SK-N-SH (cell line): ENCODE measurements at regions not wholly inside any gene's neighbourhood (a gene's known extent, or its start where the extent isn't known, plus 50 kb on each side); places are given as distances from the start of the nearest gene placed in this dataset.

Experiments used
- CTCF ChIA-PET: fragments of 300-600, 350-600 bp; formaldehyde crosslinking; extraction: SDS; loops from one replicate; lab custom pipeline; 2021; lab: Yijun Ruan, JAX
- POLR2A ChIA-PET: fragments of 350-600 bp; sonication (Branson Sonifier 250); formaldehyde crosslinking; extraction: SDS; loops from one replicate; lab custom pipeline; 2020; ENCODE audit warnings: antibody characterized with exemption, inconsistent platforms; lab: Yijun Ruan, JAX
- DNase-seq: peaks from one replicate; pipeline ENCODE4 v3.0.0; 2012
- H2AFZ ChIP-seq: fragments of 200-600 bp; sonication (generic); 2 replicates; pipeline ENCODE4 v1.8.1; 2016; ENCODE audit warnings: antibody characterized with exemption, mild to moderate bottlenecking, low read depth
- H3F3A ChIP-seq: fragments of 200-600 bp; sonication (generic); replicated peaks from 2 replicates; pipeline ENCODE3; 2016; ENCODE audit warnings: antibody characterized with exemption, mild to moderate bottlenecking; ENCODE audit not compliant: insufficient read depth
- H3K27ac ChIP-seq, 2 experiments: fragments of 200-500 bp in 1 of 2; fragments of 200-600 bp in 1 of 2; sonication (Bioruptor generic) in 1 of 2; sonication (generic), shearing (Covaris generic) in 1 of 2; 2 replicates each; pipeline versions ENCODE4 v1.5.1 to v1.6.1; 2014 to 2016; ENCODE audit warnings: low read depth in 2 of 2, inconsistent platforms in 1 of 2, low read length in 1 of 2, mild to moderate bottlenecking in 1 of 2, mixed read lengths in 1 of 2
- H3K27me3 ChIP-seq: fragments of 200-600 bp; sonication (generic), shearing (Covaris generic); 2 replicates; pipeline ENCODE4 v1.6.1; 2016; ENCODE audit warnings: mixed run types; ENCODE audit not compliant: insufficient read depth
- H3K36me3 ChIP-seq, 2 experiments: fragments of 200-500 bp in 1 of 2; fragments of 200-600 bp in 1 of 2; sonication (Bioruptor generic) in 1 of 2; sonication (generic) in 1 of 2; replicated peaks in 1 of 2; 2 replicates each; pipeline versions ENCODE3 to v1.5.1; 2014 to 2016; ENCODE audit warnings: low read length in 1 of 2, mild to moderate bottlenecking in 1 of 2; ENCODE audit not compliant: insufficient read depth in 2 of 2, control insufficient read depth in 1 of 2
- H3K4me1 ChIP-seq, 2 experiments: fragments of 200-500 bp in 1 of 2; fragments of 200-600 bp in 1 of 2; sonication (Bioruptor generic) in 1 of 2; sonication (generic), shearing (Covaris generic) in 1 of 2; 2 replicates each; pipeline versions ENCODE4 v1.5.1 to v1.6.1; 2014 to 2016; ENCODE audit warnings: low read depth in 1 of 2, low read length in 1 of 2, mixed run types in 1 of 2; ENCODE audit not compliant: insufficient read depth in 2 of 2, control insufficient read depth in 1 of 2
- H3K4me2 ChIP-seq: fragments of 200-600 bp; sonication (generic), shearing (Covaris generic); 2 replicates; pipeline ENCODE4 v1.6.1; 2017; ENCODE audit warnings: mixed run types
- H3K4me3 ChIP-seq, 2 experiments: fragments of 200-500 bp in 1 of 2; fragments of 200-600 bp in 1 of 2; sonication (Bioruptor generic) in 1 of 2; sonication (generic), shearing (Covaris generic) in 1 of 2; 2 replicates each; pipeline versions ENCODE4 v1.5.1 to v1.8.1; 2014 to 2016; ENCODE audit warnings: low read depth in 2 of 2, inconsistent platforms in 1 of 2, low read length in 1 of 2, mild to moderate bottlenecking in 1 of 2, mixed read lengths in 1 of 2, moderate library complexity in 1 of 2
- H3K79me2 ChIP-seq: fragments of 200-600 bp; sonication (generic); 2 replicates; pipeline ENCODE4 v1.8.1; 2017; ENCODE audit warnings: mild to moderate bottlenecking; ENCODE audit not compliant: insufficient read depth
- H3K9ac ChIP-seq: fragments of 200-600 bp; sonication (generic); 2 replicates; pipeline ENCODE4 v1.6.1; 2017; ENCODE audit warnings: mixed run types
- H3K9me2 ChIP-seq: fragments of 200-600 bp; sonication (generic); 2 replicates; pipeline ENCODE4 v1.6.1; 2017; ENCODE audit warnings: mixed run types
- H3K9me3 ChIP-seq: fragments of 200-600 bp; sonication (generic); 2 replicates; pipeline ENCODE4 v1.6.1; 2017; ENCODE audit warnings: mixed run types, mild to moderate bottlenecking, moderate library complexity
- H4K20me1 ChIP-seq: fragments of 200-600 bp; sonication (generic); 2 replicates; pipeline ENCODE4 v1.6.1; 2017; ENCODE audit warnings: mild to moderate bottlenecking, mixed run types; ENCODE audit not compliant: insufficient read depth
- CHD2 ChIP-seq: fragments of 150-350 bp; IDR thresholded peaks from 2 replicates; pipeline ENCODE4 v1.6.1; 2018; ENCODE audit warnings: low read length; ENCODE audit not compliant: partially characterized antibody
- EZH2phosphoT487 ChIP-seq: fragments of 200-600 bp; sonication (generic); IDR thresholded peaks from 2 replicates; pipeline ENCODE4 v1.6.1; 2017; ENCODE audit warnings: low read depth, mixed run types, mild to moderate bottlenecking, antibody characterized with exemption, moderate library complexity, borderline replicate concordance
- GABPA ChIP-seq: IDR thresholded peaks from 2 replicates; pipeline ENCODE4 v1.4.0; 2012; ENCODE audit warnings: low read depth, mild to moderate bottlenecking
- MEF2A ChIP-seq: IDR thresholded peaks from 2 replicates; pipeline ENCODE4 v1.4.0; 2012; ENCODE audit warnings: low read depth, borderline replicate concordance
- MXI1 ChIP-seq: IDR thresholded peaks from 2 replicates; pipeline ENCODE4 v1.6.1; 2012; ENCODE audit warnings: mild to moderate bottlenecking, low read depth, low read length, improper control_type of control experiment
- NRF1 ChIP-seq: IDR thresholded peaks from 2 replicates; pipeline ENCODE4 v1.6.1; 2012; ENCODE audit warnings: low read depth, mild to moderate bottlenecking, low read length
- POLR2AphosphoS5 ChIP-seq: IDR thresholded peaks from 2 replicates; pipeline ENCODE4 v1.6.1; 2012; ENCODE audit warnings: low read depth, low read length
- REST ChIP-seq: IDR thresholded peaks from 2 replicates; pipeline ENCODE4 v1.6.1; 2012; ENCODE audit warnings: mild to moderate bottlenecking, low read depth, low read length, moderate library complexity
- RXRA ChIP-seq: IDR thresholded peaks from 2 replicates; pipeline ENCODE4 v1.4.0; 2012; ENCODE audit warnings: low read depth, mild to moderate bottlenecking, borderline replicate concordance
- SIN3A ChIP-seq: IDR thresholded peaks from 2 replicates; pipeline ENCODE4 v1.6.1; 2012; ENCODE audit warnings: low read depth, mild to moderate bottlenecking, low read length, moderate library complexity, borderline replicate concordance
- TEAD4 ChIP-seq: IDR thresholded peaks from 2 replicates; pipeline ENCODE4 v1.4.0; 2012; ENCODE audit warnings: mild to moderate bottlenecking, borderline replicate concordance; ENCODE audit not compliant: insufficient read depth
- WGBS: methylation state at CpG from one replicate; pipeline ENCODE4 v1.1.6; 2017; ENCODE audit warnings: low lambda C conversion rate; 5-methylcytosine and 5-hydroxymethylcytosine counted together
- TF ChIP-seq, protein P1 (sequence below): IDR thresholded peaks from 2 replicates; pipeline ENCODE4 v1.4.0; 2012; ENCODE audit warnings: low read depth
- TF ChIP-seq, protein P2 (sequence below): IDR thresholded peaks from 2 replicates; pipeline ENCODE4 v1.4.0; 2012; ENCODE audit warnings: low read depth, borderline replicate concordance

DNA sequence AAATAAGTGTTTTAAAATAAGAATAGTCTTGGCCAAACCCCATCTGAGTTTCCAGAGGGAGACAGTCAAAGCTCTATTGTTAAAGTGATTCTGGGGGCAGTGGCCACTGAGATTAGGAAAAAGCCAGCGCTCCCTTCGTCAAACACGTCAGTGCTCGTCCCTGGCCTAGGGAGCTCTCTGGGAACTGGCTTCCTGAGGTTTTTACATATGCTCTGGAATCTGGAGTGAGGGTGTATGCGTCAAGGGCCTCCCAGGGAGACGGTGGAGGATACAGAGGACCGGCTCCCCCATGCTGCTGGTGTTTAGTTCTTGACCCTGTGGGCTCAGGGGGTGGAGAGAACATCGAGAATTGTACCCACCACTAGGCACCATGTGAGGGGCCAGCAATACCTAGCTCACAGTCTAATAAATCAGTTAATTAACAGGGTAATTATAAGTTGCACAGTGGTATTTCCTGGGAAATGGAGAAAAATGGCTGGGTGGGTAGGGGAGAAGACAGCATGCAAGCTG lies 87.0 kb downstream of the SLC25A47 start:
- peak overlapping the region in 1 of 2 experiments; percentile 84; a peak in 2 of 4 replicates for H3K27ac ChIP-seq
- WGBS = 97% methylated on average over 8 of the region's 8 CpGs
- no peaks in the 10 kb centered on the region for H4K20me1 ChIP-seq
- H3K27me3 ChIP-seq = no peaks in the 10 kb centered on the region
- H3K79me2 ChIP-seq = no peaks in the 10 kb centered on the region
- H3K36me3 ChIP-seq = no peaks in the 10 kb centered on the region
- no peaks in the 10 kb centered on the region for H3K9me2 ChIP-seq
- H3F3A ChIP-seq = no peaks in the 10 kb centered on the region
- H3K9me3 ChIP-seq = no peaks in the 10 kb centered on the region
- no peak overlapping the region for H2AFZ ChIP-seq
- no peak overlapping the region for H3K4me2 ChIP-seq
- H3K4me1 ChIP-seq = peaks cover 0 to 45% of the 10 kb centered on the region in 2 experiments; a peak in 3 of 4 replicates
- POLR2A ChIA-PET = interaction anchor here (1.3 to 2.0 kb wide), 4 partner anchors 7 to 490 kb away, joined by 4 to 8 read pairs (median 6); no protein-coding TSS in a partner anchor
- TF ChIP-seq POLR2AphosphoS5 (no peak), MEF2A (no peak), SIN3A (no peak), NRF1 (no peak), REST (no peak), TEAD4 (no peak), RXRA (no peak), MXI1 (no peak), GABPA (no peak), CHD2 (no peak), EZH2phosphoT487 (no peak)
- TF ChIP-seq, protein P1, sequence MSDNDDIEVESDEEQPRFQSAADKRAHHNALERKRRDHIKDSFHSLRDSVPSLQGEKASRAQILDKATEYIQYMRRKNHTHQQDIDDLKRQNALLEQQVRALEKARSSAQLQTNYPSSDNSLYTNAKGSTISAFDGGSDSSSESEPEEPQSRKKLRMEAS = no peak
- TF ChIP-seq, protein P2, sequence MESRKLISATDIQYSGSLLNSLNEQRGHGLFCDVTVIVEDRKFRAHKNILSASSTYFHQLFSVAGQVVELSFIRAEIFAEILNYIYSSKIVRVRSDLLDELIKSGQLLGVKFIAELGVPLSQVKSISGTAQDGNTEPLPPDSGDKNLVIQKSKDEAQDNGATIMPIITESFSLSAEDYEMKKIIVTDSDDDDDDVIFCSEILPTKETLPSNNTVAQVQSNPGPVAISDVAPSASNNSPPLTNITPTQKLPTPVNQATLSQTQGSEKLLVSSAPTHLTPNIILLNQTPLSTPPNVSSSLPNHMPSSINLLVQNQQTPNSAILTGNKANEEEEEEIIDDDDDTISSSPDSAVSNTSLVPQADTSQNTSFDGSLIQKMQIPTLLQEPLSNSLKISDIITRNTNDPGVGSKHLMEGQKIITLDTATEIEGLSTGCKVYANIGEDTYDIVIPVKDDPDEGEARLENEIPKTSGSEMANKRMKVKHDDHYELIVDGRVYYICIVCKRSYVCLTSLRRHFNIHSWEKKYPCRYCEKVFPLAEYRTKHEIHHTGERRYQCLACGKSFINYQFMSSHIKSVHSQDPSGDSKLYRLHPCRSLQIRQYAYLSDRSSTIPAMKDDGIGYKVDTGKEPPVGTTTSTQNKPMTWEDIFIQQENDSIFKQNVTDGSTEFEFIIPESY = no peak
- TF ChIP-seq, all 33 proteins: peak for 0
- DNase-seq = no peak
- Histone ChIP-seq H3K9ac (no peak overlapping the region), H3K4me3 (no peak overlapping the region)
- CTCF ChIA-PET = interaction anchor here (1.1 to 6.7 kb wide), 8 partner anchors 7 to 491 kb away, joined by 3 to 55 read pairs (median 8); no protein-coding TSS in a partner anchor
